Activated naive CD8-positive, alpha-beta T cell treated with anti-CD3 and anti-CD28 coated beads, Interleukin-2, amount 50 U/mL, for 24 hours (primary cell): ENCODE measurements at regions not wholly inside any gene's neighbourhood (a gene's known extent, or its start where the extent isn't known, plus 50 kb on each side); places are given as distances from the start of the nearest gene placed in this dataset.

ENCODE experiments used
- ATAC-seq: fragments of 150-1000 bp; cut with Tn5 transposase; one replicate; pipeline ENCODE4 v1.10.0; 2021
- DNase-seq: peaks from one replicate; pipeline ENCODE4 v3.0.0; 2021
- H3K27ac Mint-ChIP-seq: one replicate; pipeline ENCODE4 v1.8.0; 2021; ENCODE audit warnings: mild to moderate bottlenecking, mixed read lengths
- H3K27me3 Mint-ChIP-seq: one replicate; pipeline ENCODE4 v1.8.0; 2021; ENCODE audit warnings: mixed read lengths
- H3K36me3 Mint-ChIP-seq: one replicate; pipeline ENCODE4 v1.8.0; 2021; ENCODE audit warnings: low read depth, mixed read lengths
- H3K4me1 Mint-ChIP-seq: one replicate; pipeline ENCODE4 v1.8.0; 2021; ENCODE audit warnings: mixed read lengths
- H3K4me3 Mint-ChIP-seq: one replicate; pipeline ENCODE4 v1.8.0; 2021; ENCODE audit warnings: mild to moderate bottlenecking, moderate library complexity, mixed read lengths
- H3K9me3 Mint-ChIP-seq: one replicate; pipeline ENCODE4 v1.8.0; 2021; ENCODE audit warnings: mixed read lengths

DNA sequence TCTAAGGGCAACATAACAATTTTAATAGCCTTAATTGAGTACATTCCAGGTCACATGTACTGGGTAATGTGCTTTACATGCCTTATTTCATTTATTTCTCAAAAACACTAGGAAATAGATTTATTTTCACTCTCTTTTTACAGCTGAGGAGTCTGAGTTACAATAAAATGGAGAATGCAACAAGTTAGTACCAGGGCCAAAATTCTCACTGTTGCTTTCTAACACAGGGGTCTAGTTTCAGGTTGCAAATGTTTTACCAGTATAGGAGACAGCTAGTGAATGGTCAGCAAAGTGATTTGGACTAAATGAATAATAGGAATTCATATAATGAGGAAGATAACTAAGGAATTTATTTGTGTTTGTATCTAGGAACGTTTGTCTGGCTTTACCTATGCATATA is 137.3 kb downstream of the RASSF9 start:
- ATAC-seq, result no peak
- no peaks in the 10 kb centered on the region for H3K27me3 Mint-ChIP-seq
- peaks cover 10% of the 10 kb centered on the region for H3K9me3 Mint-ChIP-seq
- no peak overlapping the region for H3K27ac Mint-ChIP-seq
- H3K4me1 Mint-ChIP-seq, result no peaks in the 10 kb centered on the region
- no peaks in the 10 kb centered on the region for H3K36me3 Mint-ChIP-seq
- no peak overlapping the region for H3K4me3 Mint-ChIP-seq
- DNase-seq, result no peak

DNA sequence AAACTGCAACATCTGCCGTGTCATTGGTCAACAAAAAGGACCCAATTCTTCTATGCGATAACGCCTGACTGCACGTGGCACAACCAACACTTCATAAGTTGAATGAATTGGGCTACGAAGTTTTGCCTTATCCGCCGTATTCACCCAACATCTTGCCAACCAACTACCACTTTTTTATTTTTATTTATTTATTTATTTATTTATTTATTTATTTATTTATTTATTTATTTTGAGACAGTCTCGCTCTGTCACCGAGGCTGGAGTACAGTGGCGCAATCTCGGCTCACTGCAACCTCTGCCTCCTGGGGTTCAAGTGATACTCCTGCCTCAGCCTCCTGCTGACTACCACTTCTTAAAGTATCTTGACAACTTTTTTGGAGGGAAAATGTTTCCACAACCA is 127.4 kb downstream of the RASSF9 start:
- ATAC-seq, result no peak
- Mint-ChIP-seq H3K27me3 (no peaks in the 10 kb centered on the region), H3K9me3 (peaks cover 5% of the 10 kb centered on the region), H3K36me3 (no peaks in the 10 kb centered on the region), H3K4me1 (no peaks in the 10 kb centered on the region), H3K4me3 (no peak overlapping the region), H3K27ac (no peak overlapping the region)
- DNase-seq, result no peak

- no peaks in the 10 kb centered on the region for H3K27me3 Mint-ChIP-seq
- H3K36me3 Mint-ChIP-seq, result no peaks in the 10 kb centered on the region
- no peak for ATAC-seq
- no peak for DNase-seq
- no peak overlapping the region for H3K4me3 Mint-ChIP-seq
- no peak overlapping the region for H3K27ac Mint-ChIP-seq
- no peaks in the 10 kb centered on the region for H3K4me1 Mint-ChIP-seq
- peaks cover 5% of the 10 kb centered on the region for H3K9me3 Mint-ChIP-seq
Measured at GRCh38 chr12:85711735-85712390, 124.3 kb downstream of the RASSF9 start.

- Mint-ChIP-seq H3K4me3 (no peak overlapping the region), H3K36me3 (no peaks in the 10 kb centered on the region), H3K9me3 (peaks cover 4% of the 10 kb centered on the region), H3K27ac (no peak overlapping the region), H3K4me1 (no peaks in the 10 kb centered on the region), H3K27me3 (no peaks in the 10 kb centered on the region)
- no peak for ATAC-seq
- DNase-seq, result no peak
Measured at GRCh38 chr12:85713373-85713772, 122.8 kb downstream of the RASSF9 start.

DNA sequence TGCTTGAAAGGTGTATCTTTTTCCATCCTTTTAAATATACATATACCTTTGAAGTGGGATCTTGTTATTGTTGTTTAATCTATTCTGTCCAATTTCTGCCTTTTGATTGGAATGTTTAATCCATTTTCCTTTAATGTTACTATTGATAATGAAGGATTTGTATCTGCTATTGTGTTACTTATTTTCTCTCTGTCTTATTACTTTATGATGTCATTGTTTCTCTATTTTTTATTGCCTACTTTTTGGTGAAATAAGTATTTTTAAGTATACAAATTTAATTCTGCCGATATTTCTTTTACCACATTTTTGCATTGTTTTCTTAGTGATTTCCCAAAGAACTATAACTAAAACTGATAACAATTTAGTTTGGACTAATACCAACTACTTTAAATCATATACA is 121.8 kb downstream of the RASSF9 start:
- peaks cover 6% of the 10 kb centered on the region for H3K9me3 Mint-ChIP-seq
- no peak overlapping the region for H3K4me3 Mint-ChIP-seq
- no peak overlapping the region for H3K27ac Mint-ChIP-seq
- H3K27me3 Mint-ChIP-seq, result no peaks in the 10 kb centered on the region
- ATAC-seq (no peak), DNase-seq (no peak)
- H3K4me1 Mint-ChIP-seq, result no peaks in the 10 kb centered on the region
- H3K36me3 Mint-ChIP-seq, result no peaks in the 10 kb centered on the region

DNA sequence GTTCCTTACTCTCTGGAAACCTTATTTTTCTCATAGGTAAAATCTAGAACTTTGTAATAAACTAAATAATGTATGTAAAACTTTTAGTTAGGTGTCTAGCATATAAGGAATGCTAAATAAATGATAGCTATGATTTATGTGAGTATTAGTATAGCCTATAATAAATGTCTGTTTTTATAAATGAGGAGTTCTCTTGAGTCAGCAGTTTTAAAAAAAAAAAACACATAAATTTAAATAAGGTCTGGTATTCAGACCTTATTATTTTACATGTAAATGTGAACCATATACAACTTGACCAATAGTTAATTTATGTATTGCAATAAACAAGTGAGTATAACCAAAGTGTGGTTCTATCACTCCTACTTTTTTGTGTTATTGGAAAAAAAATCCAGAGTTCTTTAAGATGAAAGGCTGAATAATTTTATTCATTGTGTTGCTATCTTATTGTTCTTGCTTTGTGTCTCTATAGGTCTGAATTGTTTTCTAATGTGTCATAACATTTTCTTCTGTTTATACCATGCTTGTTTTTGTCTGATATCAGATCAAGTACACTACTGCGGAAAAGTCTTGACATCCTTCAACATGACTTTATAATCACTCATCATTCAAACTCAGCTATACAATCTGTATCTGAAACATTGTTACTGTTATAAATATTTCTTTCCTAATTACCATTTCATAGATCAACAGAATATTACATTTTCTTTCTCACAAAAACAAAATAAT is 115.7 kb downstream of the RASSF9 start:
- no peak for ATAC-seq
- no peak for DNase-seq
- no peaks in the 10 kb centered on the region for H3K36me3 Mint-ChIP-seq
- no peak overlapping the region for H3K4me3 Mint-ChIP-seq
- H3K27me3 Mint-ChIP-seq, result no peaks in the 10 kb centered on the region
- H3K27ac Mint-ChIP-seq, result no peak overlapping the region
- H3K9me3 Mint-ChIP-seq, result peaks cover 9% of the 10 kb centered on the region
- no peaks in the 10 kb centered on the region for H3K4me1 Mint-ChIP-seq

DNA sequence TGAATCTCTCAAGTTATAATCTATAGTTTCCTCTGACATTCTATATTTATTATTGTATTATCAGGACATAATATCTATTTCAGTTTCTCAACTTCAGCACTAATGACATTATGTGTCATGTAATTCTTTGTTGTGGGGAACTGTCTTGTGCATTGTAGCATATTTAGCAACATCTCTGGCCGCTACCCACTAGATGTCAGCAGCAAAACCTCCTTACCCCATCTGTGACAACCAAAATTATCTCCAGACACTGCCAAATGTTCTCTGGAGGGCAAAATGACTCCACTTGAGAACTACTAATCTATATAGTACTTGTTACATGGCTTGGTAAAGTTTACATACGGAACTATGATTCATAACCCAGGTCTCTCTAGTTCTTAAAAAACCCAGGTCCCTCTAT is 110.2 kb downstream of the RASSF9 start:
- Mint-ChIP-seq H3K4me3 (no peak overlapping the region), H3K4me1 (no peaks in the 10 kb centered on the region)

DNA sequence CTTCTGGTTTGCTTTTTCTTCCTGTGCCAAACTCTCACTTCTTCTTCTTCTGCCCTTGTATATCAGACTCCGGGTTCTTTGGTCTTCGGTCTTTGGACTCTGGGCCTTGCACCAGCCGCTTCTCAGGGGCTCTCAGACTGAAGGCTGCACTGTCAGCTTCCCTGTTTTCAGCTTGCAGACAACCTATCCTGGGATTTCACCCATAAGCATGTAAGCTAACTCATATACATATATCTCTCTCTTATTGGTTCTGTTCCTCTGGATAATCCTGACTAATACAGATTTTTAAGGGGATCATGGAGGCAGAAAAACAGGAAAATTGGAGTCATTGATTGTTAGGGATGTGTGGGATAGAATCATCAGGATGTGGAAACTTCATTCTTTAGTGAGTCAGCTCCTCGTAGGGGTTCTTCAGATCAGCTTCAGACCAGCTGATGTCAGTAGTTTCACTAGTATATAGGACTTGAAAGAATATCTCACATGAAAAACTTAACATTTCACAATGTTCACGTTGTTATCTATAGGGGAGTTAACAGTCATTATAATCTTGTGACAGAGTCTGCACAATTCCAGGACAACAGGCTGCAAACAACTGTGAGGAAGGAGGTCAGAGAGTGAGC is 102.9 kb downstream of the RASSF9 start:
- no peaks in the 10 kb centered on the region for H3K27me3 Mint-ChIP-seq
- no peak for DNase-seq
- H3K9me3 Mint-ChIP-seq, result peaks cover 4% of the 10 kb centered on the region
- H3K4me3 Mint-ChIP-seq, result no peak overlapping the region
- no peak for ATAC-seq
- H3K4me1 Mint-ChIP-seq, result no peaks in the 10 kb centered on the region
- no peaks in the 10 kb centered on the region for H3K36me3 Mint-ChIP-seq
- no peak overlapping the region for H3K27ac Mint-ChIP-seq

More for the DNA sequence above, 110.2 kb downstream of the RASSF9 start:
- peaks cover 3% of the 10 kb centered on the region for H3K9me3 Mint-ChIP-seq
- H3K27ac Mint-ChIP-seq, result no peak overlapping the region
- no peaks in the 10 kb centered on the region for H3K27me3 Mint-ChIP-seq
- ATAC-seq (no peak), DNase-seq (no peak)
- no peaks in the 10 kb centered on the region for H3K36me3 Mint-ChIP-seq

GRCh38 chr12:85733984-85734383 is 102.2 kb downstream of the RASSF9 start:
- Mint-ChIP-seq H3K4me1 (no peaks in the 10 kb centered on the region), H3K27ac (no peak overlapping the region)
- DNase-seq, result no peak

GRCh38 chr12:85740186-85740585 is 96.0 kb downstream of the RASSF9 start:
- H3K27me3 Mint-ChIP-seq, result no peaks in the 10 kb centered on the region
- H3K4me3 Mint-ChIP-seq, result no peak overlapping the region
- H3K9me3 Mint-ChIP-seq, result peaks cover 7% of the 10 kb centered on the region
- DNase-seq (no peak), ATAC-seq (no peak)
- H3K36me3 Mint-ChIP-seq, result peaks cover 1% of the 10 kb centered on the region
- H3K4me1 Mint-ChIP-seq, result no peaks in the 10 kb centered on the region
- H3K27ac Mint-ChIP-seq, result no peak overlapping the region

More at GRCh38 chr12:85733984-85734383, 102.2 kb downstream of the RASSF9 start:
- no peaks in the 10 kb centered on the region for H3K36me3 Mint-ChIP-seq
- H3K9me3 Mint-ChIP-seq, result peaks cover 4% of the 10 kb centered on the region
- no peak for ATAC-seq
- no peak overlapping the region for H3K4me3 Mint-ChIP-seq
- no peaks in the 10 kb centered on the region for H3K27me3 Mint-ChIP-seq

- H3K36me3 Mint-ChIP-seq, result peaks cover 1% of the 10 kb centered on the region
- H3K4me3 Mint-ChIP-seq, result no peak overlapping the region
- H3K4me1 Mint-ChIP-seq, result no peaks in the 10 kb centered on the region
- DNase-seq, result no peak
- H3K27me3 Mint-ChIP-seq, result no peaks in the 10 kb centered on the region
- no peak for ATAC-seq
- no peak overlapping the region for H3K27ac Mint-ChIP-seq
- H3K9me3 Mint-ChIP-seq, result peaks cover 7% of the 10 kb centered on the region
Measured at GRCh38 chr12:85741046-85741445, 95.2 kb downstream of the RASSF9 start.

- no peak overlapping the region for H3K4me3 Mint-ChIP-seq
- H3K4me1 Mint-ChIP-seq, result no peaks in the 10 kb centered on the region
- DNase-seq (no peak), ATAC-seq (no peak)
- no peaks in the 10 kb centered on the region for H3K27me3 Mint-ChIP-seq
- H3K9me3 Mint-ChIP-seq, result no peaks in the 10 kb centered on the region
- H3K36me3 Mint-ChIP-seq, result no peaks in the 10 kb centered on the region
- no peak overlapping the region for H3K27ac Mint-ChIP-seq
Measured at GRCh38 chr12:85747941-85748495, 88.2 kb downstream of the RASSF9 start.
